HEK293T (cell line): ENCODE measurements at regions not wholly inside any gene's neighbourhood (a gene's known extent, or its start where the extent isn't known, plus 50 kb on each side); places are given as distances from the start of the nearest gene placed in this dataset.

Experiments used
- BHLHE40 ChIP-seq: fragments of 450-650 bp; IDR thresholded peaks from 2 replicates; pipeline ENCODE4 v1.6.1; 2016; ENCODE audit warnings: mild to moderate bottlenecking, moderate library complexity, borderline replicate concordance
- ELF4 ChIP-seq: fragments of 450-650 bp; IDR thresholded peaks from 2 replicates; pipeline ENCODE4 v1.6.1; 2017; ENCODE audit warnings: antibody characterized with exemption
- NFRKB ChIP-seq: fragments of 450-650 bp; IDR thresholded peaks from 2 replicates; pipeline ENCODE4 v1.6.1; 2016; ENCODE audit warnings: mild to moderate bottlenecking, moderate library complexity
- SP1 ChIP-seq: fragments of 450-650 bp; IDR thresholded peaks from 2 replicates; pipeline ENCODE4 v1.6.1; 2017
- TARDBP ChIP-seq: fragments of 450-650 bp; IDR thresholded peaks from 2 replicates; pipeline ENCODE4 v1.6.1; 2016

DNA sequence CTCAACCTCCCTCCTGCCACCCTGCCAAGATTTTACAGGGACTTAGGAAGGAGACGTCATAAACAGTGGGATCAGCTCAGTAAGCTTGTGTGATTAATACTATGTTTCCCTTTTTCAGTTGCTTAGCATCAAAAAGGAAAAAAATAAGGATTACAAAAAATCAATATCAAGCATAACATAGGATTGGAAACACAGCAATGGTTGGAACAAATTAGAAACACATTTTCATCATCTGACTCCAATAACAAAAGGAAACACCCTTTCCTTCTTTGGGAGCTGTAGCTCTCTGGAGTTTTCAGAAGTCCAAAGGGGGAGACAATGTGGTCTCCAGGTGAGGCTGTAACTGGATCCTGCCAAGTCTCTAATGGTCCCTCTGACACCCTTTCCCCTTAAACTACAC lies 233.4 kb downstream of the B3GLCT start:
- no peak for TF ChIP-seq SP1
- TF ChIP-seq ELF4 = no peak
- no peak for TF ChIP-seq NFRKB
- no peak for TF ChIP-seq TARDBP
- TF ChIP-seq BHLHE40 = no peak
